Brain microvascular endothelial cell (primary cell): ENCODE measurements at regions not wholly inside any gene's neighbourhood (a gene's known extent, or its start where the extent isn't known, plus 50 kb on each side); places are given as distances from the start of the nearest gene placed in this dataset.

Experiments
- DNase-seq: peaks from one replicate; pipeline ENCODE4 v3.0.0-alpha.2; 2020
- H3K27ac ChIP-seq: fragments of 250-450 bp; sonication (Bioruptor Pico); 2 replicates; pipeline ENCODE4 v1.5.1; 2020; ENCODE audit warnings: mild to moderate bottlenecking, moderate library complexity
- H3K27me3 ChIP-seq: fragments of 250-450 bp; sonication (Bioruptor Pico); replicated peaks from 2 replicates; pipeline ENCODE4 v1.5.1; 2020; ENCODE audit warnings: mild to moderate bottlenecking
- H3K36me3 ChIP-seq: fragments of 250-450 bp; sonication (Bioruptor Pico); replicated peaks from 2 replicates; pipeline ENCODE4 v1.5.1; 2020; ENCODE audit warnings: mild to moderate bottlenecking
- H3K4me3 ChIP-seq: 2 replicates; pipeline ENCODE4 v1.5.1; 2011; ENCODE audit warnings: low read depth, mild to moderate bottlenecking, control low read depth, low read length, moderate library complexity
- in situ Hi-C: cut with HindIII; loops from 2 replicates; pipeline ENCODE4 v1.10.0; 2017; ENCODE audit warnings: low sequenced_read_pairs, low pct_ligation_motif_present
- TF ChIP-seq, protein P1 (sequence below): IDR thresholded peaks from 2 replicates; pipeline ENCODE4 v1.5.1; 2011; ENCODE audit warnings: low read depth, mild to moderate bottlenecking, moderate library complexity, low read length, control low read depth, inconsistent platforms; ENCODE audit errors: missing control alignments

DNA sequence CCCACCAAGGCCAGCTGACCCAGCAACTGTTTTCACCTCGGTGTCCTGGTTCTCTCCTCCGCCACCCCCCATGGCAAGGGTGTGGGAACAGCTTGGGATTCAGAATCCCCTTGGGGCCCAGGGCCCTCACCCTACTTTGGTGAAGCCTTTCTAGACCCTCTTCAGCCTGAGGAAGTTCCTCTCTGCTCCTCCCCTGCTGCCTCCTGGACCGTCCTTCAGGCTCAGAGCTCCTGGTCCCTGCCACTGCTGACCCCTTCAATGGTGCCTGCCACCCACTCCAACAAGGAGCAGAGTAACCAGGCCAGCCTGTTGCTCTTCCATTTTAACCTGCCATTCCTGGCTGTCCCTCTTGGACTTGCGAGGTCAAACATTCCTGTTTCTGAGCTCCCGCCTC is 72.0 kb upstream of the SMNDC1 start:
- Histone ChIP-seq H3K4me3 (no peak overlapping the region), H3K27me3 (no peaks in the 10 kb centered on the region), H3K27ac (no peak overlapping the region), H3K36me3 (no peaks in the 10 kb centered on the region)
- in situ Hi-C loops: no loop called here
- DNase-seq: no peak
- TF ChIP-seq, protein P1, sequence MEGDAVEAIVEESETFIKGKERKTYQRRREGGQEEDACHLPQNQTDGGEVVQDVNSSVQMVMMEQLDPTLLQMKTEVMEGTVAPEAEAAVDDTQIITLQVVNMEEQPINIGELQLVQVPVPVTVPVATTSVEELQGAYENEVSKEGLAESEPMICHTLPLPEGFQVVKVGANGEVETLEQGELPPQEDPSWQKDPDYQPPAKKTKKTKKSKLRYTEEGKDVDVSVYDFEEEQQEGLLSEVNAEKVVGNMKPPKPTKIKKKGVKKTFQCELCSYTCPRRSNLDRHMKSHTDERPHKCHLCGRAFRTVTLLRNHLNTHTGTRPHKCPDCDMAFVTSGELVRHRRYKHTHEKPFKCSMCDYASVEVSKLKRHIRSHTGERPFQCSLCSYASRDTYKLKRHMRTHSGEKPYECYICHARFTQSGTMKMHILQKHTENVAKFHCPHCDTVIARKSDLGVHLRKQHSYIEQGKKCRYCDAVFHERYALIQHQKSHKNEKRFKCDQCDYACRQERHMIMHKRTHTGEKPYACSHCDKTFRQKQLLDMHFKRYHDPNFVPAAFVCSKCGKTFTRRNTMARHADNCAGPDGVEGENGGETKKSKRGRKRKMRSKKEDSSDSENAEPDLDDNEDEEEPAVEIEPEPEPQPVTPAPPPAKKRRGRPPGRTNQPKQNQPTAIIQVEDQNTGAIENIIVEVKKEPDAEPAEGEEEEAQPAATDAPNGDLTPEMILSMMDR: no peak

DNA sequence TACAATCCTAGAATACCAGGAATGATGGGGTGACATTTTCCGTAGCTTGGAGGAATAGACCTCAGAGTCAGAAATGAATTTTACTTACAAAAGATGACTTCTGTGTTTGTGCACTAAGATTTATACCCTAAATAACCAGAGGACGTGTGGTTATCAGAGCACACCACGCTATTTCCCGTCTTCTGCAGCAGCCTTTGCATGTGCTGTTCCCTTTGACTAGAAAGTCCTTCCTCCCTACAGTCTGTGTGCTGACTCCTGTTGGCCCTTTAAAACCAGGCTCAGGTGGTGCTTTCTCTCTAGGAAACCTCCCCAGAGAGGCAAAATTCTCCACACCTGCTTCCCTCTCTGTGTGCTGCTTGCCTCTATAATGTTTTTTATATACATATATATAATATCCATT is 73.3 kb upstream of the SMNDC1 start:
- in situ Hi-C loops: no loop called here
- H3K27ac ChIP-seq: no peak overlapping the region
- no peaks in the 10 kb centered on the region for H3K36me3 ChIP-seq
- no peak overlapping the region for H3K4me3 ChIP-seq
- TF ChIP-seq, protein P1: no peak
- H3K27me3 ChIP-seq: no peaks in the 10 kb centered on the region
- DNase-seq: no peak

DNA sequence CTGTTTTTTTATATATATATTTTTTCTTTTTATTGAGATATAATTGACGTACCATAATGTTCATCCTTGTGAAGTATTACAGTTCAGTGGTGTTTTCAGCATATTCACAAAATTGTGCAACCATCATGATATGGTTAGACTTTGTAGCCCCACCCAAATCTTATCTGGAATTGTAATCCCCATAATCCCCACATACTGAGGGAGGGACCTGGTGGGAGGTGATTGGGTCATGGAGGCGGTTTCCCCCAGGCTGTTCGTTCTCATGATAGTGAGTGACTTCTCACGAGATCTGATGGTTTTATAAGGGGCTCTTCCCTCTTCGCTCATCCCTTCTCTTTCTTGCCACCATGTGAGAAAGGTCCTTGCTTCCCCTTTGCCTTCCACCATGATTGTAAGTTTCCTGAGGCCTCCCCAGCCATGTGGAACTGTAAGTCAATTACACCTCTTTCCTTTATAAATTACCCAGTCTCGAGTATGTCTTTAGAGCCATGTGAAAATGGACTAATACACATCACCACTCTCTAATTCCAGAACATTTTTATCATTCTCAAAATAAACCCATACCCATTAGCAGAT is 73.9 kb upstream of the SMNDC1 start:
- in situ Hi-C loops: no loop called here
- no peak overlapping the region for H3K4me3 ChIP-seq
- TF ChIP-seq, protein P1: no peak
- H3K36me3 ChIP-seq: no peaks in the 10 kb centered on the region
- no peak for DNase-seq
- no peaks in the 10 kb centered on the region for H3K27me3 ChIP-seq
- H3K27ac ChIP-seq: no peak overlapping the region

DNA sequence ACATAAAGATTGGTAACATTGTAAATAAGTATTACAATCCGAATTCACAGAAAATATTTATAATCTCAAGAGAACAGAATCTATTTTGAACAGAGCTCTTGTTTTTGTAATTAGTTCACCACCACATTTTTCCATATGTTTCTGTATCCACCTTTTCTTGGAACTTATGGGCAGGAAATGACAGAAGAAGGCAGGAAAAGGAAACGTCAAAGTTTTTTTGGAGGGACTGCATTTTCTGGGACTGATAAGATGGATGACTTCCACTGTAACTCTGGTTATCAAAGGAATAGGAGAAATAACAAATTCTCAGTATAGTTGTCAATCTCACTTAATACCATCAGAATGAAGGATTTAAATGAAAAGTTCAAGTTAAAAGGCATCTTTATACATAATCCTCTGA is 75.1 kb upstream of the SMNDC1 start:
- H3K4me3 ChIP-seq: no peak overlapping the region
- in situ Hi-C loops: no loop called here
- TF ChIP-seq, protein P1: no peak
- H3K27me3 ChIP-seq: no peaks in the 10 kb centered on the region
- H3K27ac ChIP-seq: no peak overlapping the region
- no peak for DNase-seq
- H3K36me3 ChIP-seq: no peaks in the 10 kb centered on the region

DNA sequence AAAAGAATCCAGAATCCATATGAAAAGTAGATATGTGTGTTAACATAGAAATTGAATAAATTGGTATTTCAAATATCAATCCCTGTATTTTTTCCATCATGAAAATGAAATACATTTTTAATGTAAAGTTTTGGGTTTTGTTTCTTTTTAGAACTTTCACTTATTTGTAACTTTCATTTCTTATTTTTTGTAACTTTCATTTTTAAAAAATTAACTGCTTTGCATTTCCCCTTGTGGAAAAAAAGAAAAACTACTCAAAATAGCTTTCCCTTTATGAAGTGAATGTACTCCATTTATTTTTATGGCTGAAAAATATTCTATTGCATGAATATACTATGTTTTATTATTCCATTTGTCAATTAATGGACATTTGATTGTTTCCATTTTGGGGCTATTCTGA is 75.6 kb upstream of the SMNDC1 start:
- DNase-seq: no peak
- in situ Hi-C loops: no loop called here
- TF ChIP-seq, protein P1: no peak
- Histone ChIP-seq H3K36me3 (no peaks in the 10 kb centered on the region), H3K27ac (no peak overlapping the region), H3K27me3 (no peaks in the 10 kb centered on the region), H3K4me3 (no peak overlapping the region)

DNA sequence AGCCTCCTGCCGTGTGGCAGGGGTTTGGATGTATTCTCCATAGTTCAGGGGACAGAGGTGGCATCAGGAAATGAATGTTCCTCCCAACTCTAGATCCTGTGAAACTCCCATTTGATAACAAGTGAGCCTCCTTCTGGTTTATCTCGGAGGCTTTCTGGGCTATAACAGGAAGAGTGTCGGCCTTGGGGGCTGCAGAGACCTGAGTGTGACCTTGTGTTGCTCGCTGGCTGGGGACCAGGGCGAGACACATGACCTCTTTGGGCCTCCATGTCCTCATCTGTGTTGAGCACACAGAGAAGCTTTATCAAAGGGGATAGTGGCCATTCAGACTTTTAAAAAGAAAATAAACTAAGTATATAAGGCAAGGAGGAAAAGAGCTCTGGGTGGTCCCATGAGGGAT is 78.0 kb upstream of the SMNDC1 start:
- TF ChIP-seq, protein P1: no peak
- Histone ChIP-seq H3K36me3 (no peaks in the 10 kb centered on the region), H3K27ac (no peak overlapping the region), H3K4me3 (no peak overlapping the region), H3K27me3 (no peaks in the 10 kb centered on the region)
- no peak for DNase-seq
- in situ Hi-C loops: no loop called here
